GM23338 (cell line): ENCODE measurements at regions not wholly inside any gene's neighbourhood (a gene's known extent, or its start where the extent isn't known, plus 50 kb on each side); places are given as distances from the start of the nearest gene placed in this dataset.

Experiments
- EZH2phosphoT487 ChIP-seq: fragments of 200-600 bp; sonication (generic); IDR thresholded peaks from one replicate; pipeline ENCODE4 v1.8.1; 2018; ENCODE audit warnings: antibody characterized with exemption; ENCODE audit not compliant: unreplicated experiment
- NANOG ChIP-seq: IDR thresholded peaks from 2 replicates; pipeline ENCODE4 v1.6.1; 2016; ENCODE audit warnings: antibody characterized with exemption, borderline replicate concordance
- POLR2AphosphoS5 ChIP-seq: IDR thresholded peaks from 2 replicates; pipeline ENCODE4 v1.6.1; 2016; ENCODE audit warnings: antibody characterized with exemption, low read depth
- TF ChIP-seq, protein P1 (sequence below): fragments of 250-450 bp; sonication (Bioruptor Pico); IDR thresholded peaks from 2 replicates; pipeline ENCODE4 v1.5.0; 2020; ENCODE audit warnings: mild to moderate bottlenecking, moderate library complexity
- TF ChIP-seq, protein P2 (sequence below): IDR thresholded peaks from 2 replicates; pipeline ENCODE4 v1.6.1; 2016; ENCODE audit warnings: antibody characterized with exemption
- TF ChIP-seq, protein P3 (sequence below), 2 experiments: fragments of 200-600 bp in 1 of 2; sonication (generic) in 1 of 2; conservative IDR thresholded peaks; 2 replicates each; pipeline versions ENCODE4 v1.5.1 to v1.6.1; 2016 to 2017; ENCODE audit warnings: antibody characterized with exemption in 2 of 2, low read depth in 2 of 2, mild to moderate bottlenecking in 2 of 2, moderate library complexity in 1 of 2

DNA sequence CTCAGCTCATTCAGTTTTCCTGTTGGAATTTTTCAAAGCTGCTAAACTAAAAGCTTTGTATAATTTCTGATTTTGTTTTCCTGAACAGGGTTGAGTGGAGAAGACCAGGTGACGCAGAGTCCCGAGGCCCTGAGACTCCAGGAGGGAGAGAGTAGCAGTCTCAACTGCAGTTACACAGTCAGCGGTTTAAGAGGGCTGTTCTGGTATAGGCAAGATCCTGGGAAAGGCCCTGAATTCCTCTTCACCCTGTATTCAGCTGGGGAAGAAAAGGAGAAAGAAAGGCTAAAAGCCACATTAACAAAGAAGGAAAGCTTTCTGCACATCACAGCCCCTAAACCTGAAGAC, 367.1 kb upstream of the OR4E1 start (continued):
- TF ChIP-seq, protein P1, sequence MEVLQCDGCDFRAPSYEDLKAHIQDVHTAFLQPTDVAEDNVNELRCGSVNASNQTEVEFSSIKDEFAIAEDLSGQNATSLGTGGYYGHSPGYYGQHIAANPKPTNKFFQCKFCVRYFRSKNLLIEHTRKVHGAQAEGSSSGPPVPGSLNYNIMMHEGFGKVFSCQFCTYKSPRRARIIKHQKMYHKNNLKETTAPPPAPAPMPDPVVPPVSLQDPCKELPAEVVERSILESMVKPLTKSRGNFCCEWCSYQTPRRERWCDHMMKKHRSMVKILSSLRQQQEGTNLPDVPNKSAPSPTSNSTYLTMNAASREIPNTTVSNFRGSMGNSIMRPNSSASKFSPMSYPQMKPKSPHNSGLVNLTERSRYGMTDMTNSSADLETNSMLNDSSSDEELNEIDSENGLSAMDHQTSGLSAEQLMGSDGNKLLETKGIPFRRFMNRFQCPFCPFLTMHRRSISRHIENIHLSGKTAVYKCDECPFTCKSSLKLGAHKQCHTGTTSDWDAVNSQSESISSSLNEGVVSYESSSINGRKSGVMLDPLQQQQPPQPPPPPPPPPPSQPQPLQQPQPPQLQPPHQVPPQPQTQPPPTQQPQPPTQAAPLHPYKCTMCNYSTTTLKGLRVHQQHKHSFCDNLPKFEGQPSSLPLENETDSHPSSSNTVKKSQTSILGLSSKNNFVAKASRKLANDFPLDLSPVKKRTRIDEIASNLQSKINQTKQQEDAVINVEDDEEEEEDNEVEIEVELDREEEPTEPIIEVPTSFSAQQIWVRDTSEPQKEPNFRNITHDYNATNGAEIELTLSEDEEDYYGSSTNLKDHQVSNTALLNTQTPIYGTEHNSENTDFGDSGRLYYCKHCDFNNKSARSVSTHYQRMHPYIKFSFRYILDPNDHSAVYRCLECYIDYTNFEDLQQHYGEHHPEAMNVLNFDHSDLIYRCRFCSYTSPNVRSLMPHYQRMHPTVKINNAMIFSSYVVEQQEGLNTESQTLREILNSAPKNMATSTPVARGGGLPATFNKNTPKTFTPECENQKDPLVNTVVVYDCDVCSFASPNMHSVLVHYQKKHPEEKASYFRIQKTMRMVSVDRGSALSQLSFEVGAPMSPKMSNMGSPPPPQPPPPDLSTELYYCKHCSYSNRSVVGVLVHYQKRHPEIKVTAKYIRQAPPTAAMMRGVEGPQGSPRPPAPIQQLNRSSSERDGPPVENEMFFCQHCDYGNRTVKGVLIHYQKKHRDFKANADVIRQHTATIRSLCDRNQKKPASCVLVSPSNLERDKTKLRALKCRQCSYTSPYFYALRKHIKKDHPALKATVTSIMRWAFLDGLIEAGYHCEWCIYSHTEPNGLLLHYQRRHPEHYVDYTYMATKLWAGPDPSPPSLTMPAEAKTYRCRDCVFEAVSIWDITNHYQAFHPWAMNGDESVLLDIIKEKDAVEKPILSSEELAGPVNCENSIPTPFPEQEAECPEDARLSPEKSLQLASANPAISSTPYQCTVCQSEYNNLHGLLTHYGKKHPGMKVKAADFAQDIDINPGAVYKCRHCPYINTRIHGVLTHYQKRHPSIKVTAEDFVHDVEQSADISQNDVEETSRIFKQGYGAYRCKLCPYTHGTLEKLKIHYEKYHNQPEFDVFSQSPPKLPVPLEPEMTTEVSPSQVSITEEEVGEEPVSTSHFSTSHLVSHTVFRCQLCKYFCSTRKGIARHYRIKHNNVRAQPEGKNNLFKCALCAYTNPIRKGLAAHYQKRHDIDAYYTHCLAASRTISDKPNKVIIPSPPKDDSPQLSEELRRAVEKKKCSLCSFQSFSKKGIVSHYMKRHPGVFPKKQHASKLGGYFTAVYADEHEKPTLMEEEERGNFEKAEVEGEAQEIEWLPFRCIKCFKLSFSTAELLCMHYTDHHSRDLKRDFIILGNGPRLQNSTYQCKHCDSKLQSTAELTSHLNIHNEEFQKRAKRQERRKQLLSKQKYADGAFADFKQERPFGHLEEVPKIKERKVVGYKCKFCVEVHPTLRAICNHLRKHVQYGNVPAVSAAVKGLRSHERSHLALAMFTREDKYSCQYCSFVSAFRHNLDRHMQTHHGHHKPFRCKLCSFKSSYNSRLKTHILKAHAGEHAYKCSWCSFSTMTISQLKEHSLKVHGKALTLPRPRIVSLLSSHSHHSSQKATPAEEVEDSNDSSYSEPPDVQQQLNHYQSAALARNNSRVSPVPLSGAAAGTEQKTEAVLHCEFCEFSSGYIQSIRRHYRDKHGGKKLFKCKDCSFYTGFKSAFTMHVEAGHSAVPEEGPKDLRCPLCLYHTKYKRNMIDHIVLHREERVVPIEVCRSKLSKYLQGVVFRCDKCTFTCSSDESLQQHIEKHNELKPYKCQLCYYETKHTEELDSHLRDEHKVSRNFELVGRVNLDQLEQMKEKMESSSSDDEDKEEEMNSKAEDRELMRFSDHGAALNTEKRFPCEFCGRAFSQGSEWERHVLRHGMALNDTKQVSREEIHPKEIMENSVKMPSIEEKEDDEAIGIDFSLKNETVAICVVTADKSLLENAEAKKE (CRISPR knock-in tag) = no peak
- TF ChIP-seq EZH2phosphoT487 (no peak), NANOG (no peak), POLR2AphosphoS5 (no peak)
- TF ChIP-seq, protein P2, sequence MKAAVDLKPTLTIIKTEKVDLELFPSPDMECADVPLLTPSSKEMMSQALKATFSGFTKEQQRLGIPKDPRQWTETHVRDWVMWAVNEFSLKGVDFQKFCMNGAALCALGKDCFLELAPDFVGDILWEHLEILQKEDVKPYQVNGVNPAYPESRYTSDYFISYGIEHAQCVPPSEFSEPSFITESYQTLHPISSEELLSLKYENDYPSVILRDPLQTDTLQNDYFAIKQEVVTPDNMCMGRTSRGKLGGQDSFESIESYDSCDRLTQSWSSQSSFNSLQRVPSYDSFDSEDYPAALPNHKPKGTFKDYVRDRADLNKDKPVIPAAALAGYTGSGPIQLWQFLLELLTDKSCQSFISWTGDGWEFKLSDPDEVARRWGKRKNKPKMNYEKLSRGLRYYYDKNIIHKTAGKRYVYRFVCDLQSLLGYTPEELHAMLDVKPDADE = no peak
- TF ChIP-seq, protein P3, sequence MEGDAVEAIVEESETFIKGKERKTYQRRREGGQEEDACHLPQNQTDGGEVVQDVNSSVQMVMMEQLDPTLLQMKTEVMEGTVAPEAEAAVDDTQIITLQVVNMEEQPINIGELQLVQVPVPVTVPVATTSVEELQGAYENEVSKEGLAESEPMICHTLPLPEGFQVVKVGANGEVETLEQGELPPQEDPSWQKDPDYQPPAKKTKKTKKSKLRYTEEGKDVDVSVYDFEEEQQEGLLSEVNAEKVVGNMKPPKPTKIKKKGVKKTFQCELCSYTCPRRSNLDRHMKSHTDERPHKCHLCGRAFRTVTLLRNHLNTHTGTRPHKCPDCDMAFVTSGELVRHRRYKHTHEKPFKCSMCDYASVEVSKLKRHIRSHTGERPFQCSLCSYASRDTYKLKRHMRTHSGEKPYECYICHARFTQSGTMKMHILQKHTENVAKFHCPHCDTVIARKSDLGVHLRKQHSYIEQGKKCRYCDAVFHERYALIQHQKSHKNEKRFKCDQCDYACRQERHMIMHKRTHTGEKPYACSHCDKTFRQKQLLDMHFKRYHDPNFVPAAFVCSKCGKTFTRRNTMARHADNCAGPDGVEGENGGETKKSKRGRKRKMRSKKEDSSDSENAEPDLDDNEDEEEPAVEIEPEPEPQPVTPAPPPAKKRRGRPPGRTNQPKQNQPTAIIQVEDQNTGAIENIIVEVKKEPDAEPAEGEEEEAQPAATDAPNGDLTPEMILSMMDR (conservative IDR thresholded peaks at IDR 0.05; ENCODE audit: low read depth in 2 of 2) = no peak
